Natural killer cell (primary cell): ENCODE measurements at regions not wholly inside any gene's neighbourhood (a gene's known extent, or its start where the extent isn't known, plus 50 kb on each side); places are given as distances from the start of the nearest gene placed in this dataset.

ENCODE experiments used
- ATAC-seq, 3 donors: fragments of 150-1000 bp in 2 of 3; fragments of 200-7000 bp in 1 of 3; cut with Tn5 transposase; 1 replicate in 1 of 3; 2 replicates in 2 of 3; pipeline ENCODE4 v1.10.0; 2021; ENCODE audit warnings: mild to moderate bottlenecking in 2 of 3, moderate library complexity in 2 of 3
- DNase-seq, 2 donors: peaks; one replicate each; pipeline versions ENCODE4 v3.0.0 to v3.0.0-alpha.2; 2013 to 2021; ENCODE audit warnings: mixed read lengths in 1 of 2
- H3K27ac ChIP-seq: one replicate; pipeline ENCODE4 v1.5.1; 2013; ENCODE audit warnings: mild to moderate bottlenecking, low read length
- H3K27me3 ChIP-seq: one replicate; pipeline ENCODE4 v1.6.1; 2013; ENCODE audit warnings: low read length; ENCODE audit not compliant: control insufficient read depth, insufficient read depth
- H3K36me3 ChIP-seq: one replicate; pipeline ENCODE4 v1.6.1; 2013; ENCODE audit warnings: low read length; ENCODE audit not compliant: control insufficient read depth, insufficient read depth
- H3K4me1 ChIP-seq: one replicate; pipeline ENCODE4 v1.6.1; 2013; ENCODE audit warnings: low read length; ENCODE audit not compliant: control insufficient read depth, insufficient read depth
- H3K4me3 ChIP-seq: one replicate; pipeline ENCODE4 v1.5.1; 2013; ENCODE audit warnings: low read length
- H3K9me3 ChIP-seq: one replicate; pipeline ENCODE4 v1.6.1; 2013; ENCODE audit warnings: low read length; ENCODE audit not compliant: control insufficient read depth, insufficient read depth
- H3K27ac Mint-ChIP-seq, 2 donors: one replicate each; pipeline ENCODE4 v1.8.0; 2022; ENCODE audit warnings: mild to moderate bottlenecking in 2 of 2, mixed read lengths in 2 of 2, moderate library complexity in 1 of 2
- H3K27me3 Mint-ChIP-seq, 2 donors: one replicate each; pipeline ENCODE4 v1.8.0; 2022; ENCODE audit warnings: low read depth in 2 of 2, mixed read lengths in 2 of 2
- H3K36me3 Mint-ChIP-seq: one replicate; pipeline ENCODE4 v1.8.0; 2022; ENCODE audit warnings: mixed read lengths
- H3K4me1 Mint-ChIP-seq, 2 donors: one replicate each; pipeline ENCODE4 v1.8.0; 2022; ENCODE audit warnings: mixed read lengths in 2 of 2
- H3K4me3 Mint-ChIP-seq: one replicate; pipeline ENCODE4 v1.8.0; 2022; ENCODE audit warnings: mild to moderate bottlenecking, moderate library complexity, mixed read lengths
- H3K9me3 Mint-ChIP-seq, 2 donors: one replicate each; pipeline ENCODE4 v1.8.0; 2022; ENCODE audit warnings: mixed read lengths in 2 of 2
- WGBS: methylation state at CpG from one replicate; pipeline ENCODE4 v1.1.7; 2013; ENCODE audit warnings: missing lambda C conversion rate; ENCODE audit not compliant: insufficient coverage; 5-methylcytosine and 5-hydroxymethylcytosine counted together
- intact Hi-C: fragments of 100-400 bp; cut with micrococcal nuclease; formaldehyde crosslinking; loops from one replicate; pipeline ENCODE4 v1.14.2; 2022
- TF ChIP-seq, protein P1 (sequence below): fragments of 200-600 bp; IDR thresholded peaks from one replicate; pipeline ENCODE4 v1.8.0; 2022; ENCODE audit warnings: antibody characterized with exemption

DNA sequence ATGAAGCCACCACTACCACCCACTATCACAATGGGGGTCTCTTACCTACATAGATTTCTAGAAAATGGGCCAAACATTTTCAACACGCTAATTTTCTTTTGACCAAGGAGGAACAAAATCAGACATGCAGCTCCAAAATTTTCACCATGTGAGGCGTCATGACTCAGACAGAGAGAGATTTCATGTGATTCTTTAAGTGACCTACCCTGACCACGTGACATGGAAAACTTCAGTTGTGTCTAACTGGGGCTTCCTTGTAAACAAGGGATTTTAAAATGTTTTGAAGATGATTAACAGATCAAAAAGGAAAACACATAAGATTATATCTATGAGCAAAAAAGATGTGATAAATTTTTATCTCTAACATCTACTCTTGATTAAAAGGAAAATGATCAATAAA, 199.2 kb downstream of the TBXT start:
- H3K27me3 ChIP-seq = no peaks in the 10 kb centered on the region
- intact Hi-C loops = no loop called here
- no peak overlapping the region for H3K4me3 ChIP-seq
- DNase-seq (no peak), ATAC-seq (no peak)
- no peaks in the 10 kb centered on the region for H3K9me3 ChIP-seq
- H3K4me1 ChIP-seq = no peaks in the 10 kb centered on the region
- H3K4me1 Mint-ChIP-seq = no peaks in the 10 kb centered on the region
- H3K27me3 Mint-ChIP-seq = peaks cover 4 to 28% of the 10 kb centered on the region in 2 donors
- no peak overlapping the region for H3K27ac Mint-ChIP-seq
- no peak overlapping the region for H3K4me3 Mint-ChIP-seq
- H3K36me3 ChIP-seq = no peaks in the 10 kb centered on the region
- TF ChIP-seq, protein P1, sequence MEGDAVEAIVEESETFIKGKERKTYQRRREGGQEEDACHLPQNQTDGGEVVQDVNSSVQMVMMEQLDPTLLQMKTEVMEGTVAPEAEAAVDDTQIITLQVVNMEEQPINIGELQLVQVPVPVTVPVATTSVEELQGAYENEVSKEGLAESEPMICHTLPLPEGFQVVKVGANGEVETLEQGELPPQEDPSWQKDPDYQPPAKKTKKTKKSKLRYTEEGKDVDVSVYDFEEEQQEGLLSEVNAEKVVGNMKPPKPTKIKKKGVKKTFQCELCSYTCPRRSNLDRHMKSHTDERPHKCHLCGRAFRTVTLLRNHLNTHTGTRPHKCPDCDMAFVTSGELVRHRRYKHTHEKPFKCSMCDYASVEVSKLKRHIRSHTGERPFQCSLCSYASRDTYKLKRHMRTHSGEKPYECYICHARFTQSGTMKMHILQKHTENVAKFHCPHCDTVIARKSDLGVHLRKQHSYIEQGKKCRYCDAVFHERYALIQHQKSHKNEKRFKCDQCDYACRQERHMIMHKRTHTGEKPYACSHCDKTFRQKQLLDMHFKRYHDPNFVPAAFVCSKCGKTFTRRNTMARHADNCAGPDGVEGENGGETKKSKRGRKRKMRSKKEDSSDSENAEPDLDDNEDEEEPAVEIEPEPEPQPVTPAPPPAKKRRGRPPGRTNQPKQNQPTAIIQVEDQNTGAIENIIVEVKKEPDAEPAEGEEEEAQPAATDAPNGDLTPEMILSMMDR = no peak
- no peaks in the 10 kb centered on the region for H3K9me3 Mint-ChIP-seq
- no peaks in the 10 kb centered on the region for H3K36me3 Mint-ChIP-seq
- 76% methylated on average over 3 of the region's 3 CpGs for WGBS
- H3K27ac ChIP-seq = no peak overlapping the region

DNA sequence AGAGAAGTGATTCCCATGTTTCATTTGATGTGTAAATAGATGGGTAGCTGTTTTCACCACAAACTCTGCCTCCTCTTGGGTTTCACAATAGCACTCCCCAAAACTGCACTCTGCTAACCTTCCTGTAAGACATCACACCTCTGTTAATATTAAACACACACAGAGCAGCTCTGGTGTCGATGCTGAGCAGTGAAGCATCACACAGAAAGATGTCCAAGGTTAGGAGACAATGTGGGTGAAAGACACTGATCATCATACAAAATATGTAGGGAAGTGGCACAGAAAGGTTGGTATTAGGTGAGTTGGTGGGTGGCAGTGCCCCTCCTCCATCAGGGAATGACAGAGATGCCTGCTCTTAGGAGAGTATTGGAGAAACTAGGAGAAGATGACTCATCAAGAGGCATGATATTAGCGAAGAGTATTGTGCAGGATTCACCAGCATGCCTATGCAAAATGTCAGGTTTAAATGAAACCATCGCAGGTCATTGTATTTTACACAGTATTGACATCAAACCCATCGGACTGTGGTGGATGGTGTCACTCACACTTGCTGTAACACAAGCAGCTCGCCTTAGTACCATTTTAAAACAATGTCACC, 199.7 kb downstream of the TBXT start:
- intact Hi-C loops = no loop called here
- DNase-seq (no peak), ATAC-seq (no peak)
- Histone ChIP-seq H3K9me3 (no peaks in the 10 kb centered on the region), H3K27me3 (no peaks in the 10 kb centered on the region), H3K27ac (no peak overlapping the region), H3K4me1 (no peaks in the 10 kb centered on the region), H3K4me3 (no peak overlapping the region), H3K36me3 (no peaks in the 10 kb centered on the region)
- H3K4me3 Mint-ChIP-seq = no peak overlapping the region
- H3K27ac Mint-ChIP-seq = no peak overlapping the region
- H3K4me1 Mint-ChIP-seq = no peaks in the 10 kb centered on the region
- H3K27me3 Mint-ChIP-seq = peaks cover 4 to 28% of the 10 kb centered on the region in 2 donors
- WGBS = 75% methylated on average over 5 of the region's 5 CpGs
- TF ChIP-seq, protein P1 = no peak
- H3K36me3 Mint-ChIP-seq = no peaks in the 10 kb centered on the region
- no peaks in the 10 kb centered on the region for H3K9me3 Mint-ChIP-seq

DNA sequence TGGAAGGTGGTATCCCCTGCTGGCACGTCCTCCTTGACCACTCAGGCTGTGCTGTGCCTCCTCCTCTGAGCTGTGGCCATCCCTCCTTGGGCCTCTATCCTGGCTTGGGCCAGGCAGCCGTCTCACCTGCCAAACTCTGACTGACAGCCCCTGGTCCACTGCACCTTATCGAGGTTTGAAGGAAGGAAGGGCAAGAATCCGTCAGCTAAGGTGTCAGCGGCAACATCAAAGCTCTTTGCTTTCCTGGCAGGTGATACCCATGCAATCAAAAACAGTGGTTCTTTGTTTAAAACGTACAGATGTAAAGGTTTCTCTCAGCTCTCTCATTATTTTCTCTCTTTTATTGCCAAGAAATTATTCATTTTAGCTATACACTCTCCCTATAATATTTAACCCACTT, 203.9 kb downstream of the TBXT start:
- Histone ChIP-seq H3K9me3 (no peaks in the 10 kb centered on the region), H3K27me3 (no peaks in the 10 kb centered on the region), H3K36me3 (no peaks in the 10 kb centered on the region), H3K27ac (no peak overlapping the region), H3K4me1 (no peaks in the 10 kb centered on the region), H3K4me3 (no peak overlapping the region)
- TF ChIP-seq, protein P1 = no peak
- intact Hi-C loops = no loop called here
- DNase-seq (no peak), ATAC-seq (no peak)
- Mint-ChIP-seq H3K4me1 (no peaks in the 10 kb centered on the region), H3K4me3 (no peak overlapping the region), H3K9me3 (no peaks in the 10 kb centered on the region), H3K27me3 (peaks cover 0 to 22% of the 10 kb centered on the region in 2 donors), H3K36me3 (no peaks in the 10 kb centered on the region), H3K27ac (no peak overlapping the region)
- 70% methylated on average over 6 of the region's 6 CpGs for WGBS

DNA sequence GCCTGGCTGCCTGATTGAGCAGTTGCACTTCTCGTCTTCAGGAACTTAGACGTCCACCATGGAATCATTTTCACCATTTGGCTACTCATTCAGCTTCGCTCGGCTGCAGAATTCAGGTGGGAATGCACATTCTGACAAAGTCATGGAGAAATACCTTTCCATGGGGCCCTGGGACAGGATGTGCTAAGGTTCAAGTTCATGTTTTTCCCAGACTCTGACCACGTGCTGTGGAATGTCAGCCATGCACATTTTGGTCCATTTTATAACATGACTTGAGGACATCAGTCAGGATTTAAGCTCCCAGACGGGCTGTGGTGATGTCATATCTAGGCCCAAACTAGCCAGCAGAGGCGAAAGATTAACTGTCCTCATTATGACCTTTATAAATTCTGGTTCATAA, 205.3 kb downstream of the TBXT start:
- Histone ChIP-seq H3K27me3 (no peaks in the 10 kb centered on the region), H3K36me3 (no peaks in the 10 kb centered on the region), H3K27ac (no peak overlapping the region), H3K9me3 (no peaks in the 10 kb centered on the region), H3K4me3 (no peak overlapping the region), H3K4me1 (no peaks in the 10 kb centered on the region)
- ATAC-seq (no peak), DNase-seq (no peak)
- 86% methylated on average over 7 of the region's 7 CpGs for WGBS
- Mint-ChIP-seq H3K9me3 (no peaks in the 10 kb centered on the region), H3K4me1 (no peaks in the 10 kb centered on the region), H3K27me3 (peaks cover 0 to 19% of the 10 kb centered on the region in 2 donors), H3K4me3 (no peak overlapping the region), H3K27ac (no peak overlapping the region), H3K36me3 (no peaks in the 10 kb centered on the region)
- TF ChIP-seq, protein P1 = no peak
- intact Hi-C loops = no loop called here
